GM12891 (cell line): ENCODE measurements at regions not wholly inside any gene's neighbourhood (a gene's known extent, or its start where the extent isn't known, plus 50 kb on each side); places are given as distances from the start of the nearest gene placed in this dataset.
"Not testable (repeated sequence)": the region's sequence is repeated elsewhere in the genome, so short reads cannot be mapped to it uniquely, and the experiment has no call there.

Source experiments
- DNase-seq: peaks from one replicate; pipeline ENCODE4 v3.0.0; 2011; ENCODE audit warnings: low spot score; ENCODE audit not compliant: insufficient read length
- FAIRE-seq: peaks from 2 replicates; lab custom pipeline; 2011; peaks lifted over from hg19 to GRCh38; lab: Jason Lieb, UNC
- PAX5 ChIP-seq: IDR thresholded peaks from 2 replicates; pipeline ENCODE4 v1.6.1; 2011; ENCODE audit warnings: low read length, moderate library complexity, mild to moderate bottlenecking; ENCODE audit not compliant: insufficient read depth, severe bottlenecking
- POLR2A ChIP-seq: IDR thresholded peaks from 2 replicates; pipeline ENCODE4 v1.6.1; 2011; ENCODE audit warnings: low read depth, low read length, control low read depth
- POLR2AphosphoS5 ChIP-seq: IDR thresholded peaks from 2 replicates; pipeline ENCODE4 v1.6.1; 2011; ENCODE audit warnings: low read depth, low read length, control low read depth
- POU2F2 ChIP-seq: IDR thresholded peaks from 2 replicates; pipeline ENCODE4 v1.6.1; 2011; ENCODE audit warnings: low read depth, mild to moderate bottlenecking, control low read depth, low read length, moderate library complexity
- SPI1 ChIP-seq: IDR thresholded peaks from 2 replicates; pipeline ENCODE4 v1.6.1; 2011; ENCODE audit warnings: low read depth, low read length, control low read depth
- TAF1 ChIP-seq: IDR thresholded peaks from 2 replicates; pipeline ENCODE4 v1.6.1; 2011; ENCODE audit warnings: low read depth, low read length, control low read depth

- TF ChIP-seq POLR2AphosphoS5 (no peak), POLR2A (no peak), PAX5 (no peak), TAF1 (no peak), SPI1 (no peak), POU2F2 (no peak)
- DNase-seq (no peak), FAIRE-seq (no peak)
These were observed 211.7 kb downstream of the LRRC70 start for GRCh38 chr5:62790348-62790747.

- FAIRE-seq (no peak), DNase-seq (no peak)
- TF ChIP-seq SPI1 (no peak), TAF1 (no peak), POLR2AphosphoS5 (no peak), POLR2A (no peak), PAX5 (no peak), POU2F2 (no peak)
These were observed 207.5 kb downstream of the LRRC70 start for GRCh38 chr5:62786099-62786498.

- TF ChIP-seq POLR2A (no peak), PAX5 (no peak), TAF1 (no peak), SPI1 (no peak), POLR2AphosphoS5 (no peak), POU2F2 (no peak)
- FAIRE-seq (no peak), DNase-seq (no peak)
These were observed 207.0 kb downstream of the LRRC70 start for GRCh38 chr5:62785588-62785987.

- peak; percentile 16 for FAIRE-seq
- DNase-seq: no peak
These were observed 204.9 kb downstream of the LRRC70 start for GRCh38 chr5:62783374-62784057.

GRCh38 chr5:62780888-62781287, 202.3 kb downstream of the LRRC70 start:
- no peak for DNase-seq
- no peak for FAIRE-seq
- no peak for TF ChIP-seq SPI1

More at GRCh38 chr5:62783374-62784057, 204.9 kb downstream of the LRRC70 start:
- no peak for TF ChIP-seq SPI1
- TF ChIP-seq PAX5: no peak
- TF ChIP-seq TAF1: no peak
- no peak for TF ChIP-seq POU2F2
- no peak for TF ChIP-seq POLR2AphosphoS5
- no peak for TF ChIP-seq POLR2A

GRCh38 chr5:62780230-62780629, 201.6 kb downstream of the LRRC70 start:
- no peak for TF ChIP-seq POLR2AphosphoS5
- no peak for TF ChIP-seq SPI1
- TF ChIP-seq PAX5: no peak
- TF ChIP-seq POU2F2: no peak
- TF ChIP-seq POLR2A: no peak
- TF ChIP-seq TAF1: no peak
- DNase-seq (no peak), FAIRE-seq (no peak)

- DNase-seq (peak; percentile 28), FAIRE-seq (no peak)
- TF ChIP-seq POLR2A (no peak), POU2F2 (no peak), SPI1 (no peak), POLR2AphosphoS5 (no peak), PAX5 (no peak), TAF1 (no peak)
These were observed 200.4 kb downstream of the LRRC70 start for GRCh38 chr5:62779010-62779422.

- TF ChIP-seq POU2F2 (no peak), POLR2AphosphoS5 (no peak), POLR2A (no peak), PAX5 (no peak), SPI1 (no peak), TAF1 (no peak)
- FAIRE-seq (no peak), DNase-seq (no peak)
These were observed 199.8 kb downstream of the LRRC70 start for GRCh38 chr5:62778316-62779009.

GRCh38 chr5:62777081-62777480, 198.5 kb downstream of the LRRC70 start:
- not testable (repeated sequence) for FAIRE-seq, DNase-seq

- not testable (repeated sequence) for DNase-seq, FAIRE-seq
These were observed 198.0 kb downstream of the LRRC70 start for GRCh38 chr5:62776592-62776991.

GRCh38 chr5:62773460-62773859, 194.8 kb downstream of the LRRC70 start:
- no peak for TF ChIP-seq TAF1
- TF ChIP-seq POLR2A: no peak
- no peak for TF ChIP-seq POU2F2
- TF ChIP-seq POLR2AphosphoS5: no peak
- no peak for TF ChIP-seq PAX5
- no peak for TF ChIP-seq SPI1
- DNase-seq (no peak), FAIRE-seq (no peak)
